ENCODE measurements at regions not wholly inside any gene's neighbourhood (a gene's known extent, or its start where the extent isn't known, plus 50 kb on each side); places are given as distances from the start of the nearest gene placed in this dataset.

GRCh38 chr11:70611821-70612220, 213.5 kb downstream of the CTTN start:
- no peak for DNase-seq

GRCh38 chr11:70612459-70613141, 214.3 kb downstream of the CTTN start:
- DNase-seq: no peak

GRCh38 chr11:70614034-70614681, 215.8 kb downstream of the CTTN start:
- no peak for DNase-seq

- DNase-seq: no peak
Measured at GRCh38 chr11:70615036-70615875, 216.9 kb downstream of the CTTN start.

GRCh38 chr11:70616317-70616716, 218.0 kb downstream of the CTTN start:
- no peak for DNase-seq

- DNase-seq: no peak
Measured at GRCh38 chr11:70616938-70617654, 218.8 kb downstream of the CTTN start.

GRCh38 chr11:70618431-70619101, 220.2 kb downstream of the CTTN start:
- DNase-seq: no peak

GRCh38 chr11:70619591-70619990, 221.3 kb downstream of the CTTN start:
- no peak for DNase-seq

- DNase-seq: no peak
Measured at GRCh38 chr11:70620510-70621184, 222.3 kb downstream of the CTTN start.

- no peak for DNase-seq
Measured at GRCh38 chr11:70621241-70621640, 222.9 kb downstream of the CTTN start.

GRCh38 chr11:70622091-70622490, 223.8 kb downstream of the CTTN start:
- DNase-seq: no peak

- no peak for DNase-seq
Measured at GRCh38 chr11:70623906-70624597, 225.7 kb downstream of the CTTN start.

GRCh38 chr11:70624598-70624993, 226.3 kb downstream of the CTTN start:
- DNase-seq: no peak

- DNase-seq: no peak
Measured at GRCh38 chr11:70625051-70625450, 226.7 kb downstream of the CTTN start.

- no peak for DNase-seq
Measured at GRCh38 chr11:70625582-70626518, 227.5 kb downstream of the CTTN start.

- DNase-seq: no peak
Measured at GRCh38 chr11:70627219-70627618, 228.9 kb downstream of the CTTN start.

- DNase-seq: no peak
Measured at GRCh38 chr11:70628176-70628854, 230.0 kb downstream of the CTTN start.

- DNase-seq: no peak
Measured at GRCh38 chr11:70628855-70629844, 230.8 kb downstream of the CTTN start.

Data from SHP77 (cell line).